ENCODE measurements at regions not wholly inside any gene's neighbourhood (a gene's known extent, or its start where the extent isn't known, plus 50 kb on each side); places are given as distances from the start of the nearest gene placed in this dataset.

DNA sequence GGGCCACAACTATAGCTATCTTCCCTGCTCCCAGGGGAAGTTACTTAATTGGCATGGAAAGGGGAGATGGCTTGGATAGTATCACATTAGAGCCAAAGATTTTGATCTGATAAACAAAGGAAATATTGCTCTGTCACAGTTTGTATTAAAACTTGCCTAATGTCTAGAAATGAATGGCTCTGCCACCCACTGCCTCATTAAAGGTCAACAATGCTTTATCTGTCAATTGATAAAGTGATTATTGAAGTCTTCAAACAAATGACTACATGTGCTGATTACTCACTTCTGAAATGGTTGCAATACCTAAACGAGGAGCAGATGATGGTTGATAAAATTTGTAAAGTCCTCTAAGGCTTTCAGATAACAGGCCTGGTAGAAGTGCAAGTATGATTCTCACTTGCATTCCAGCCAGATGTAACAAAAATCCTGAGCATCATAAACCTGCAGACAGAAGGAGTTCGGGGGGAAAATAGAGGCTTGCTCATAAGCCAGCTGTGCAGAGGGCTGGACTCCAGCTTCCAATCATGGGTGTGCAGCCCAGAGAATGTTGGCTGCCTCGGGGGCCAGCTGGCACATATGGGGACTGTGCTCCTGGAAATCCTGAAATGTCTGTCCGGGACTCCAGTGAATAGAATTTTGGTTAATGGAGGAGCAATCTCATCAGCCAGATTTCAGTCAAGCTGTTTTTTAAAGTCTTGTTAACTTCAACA, 200.5 kb upstream of the SLC27A6 start:
- intact Hi-C loops (cut with micrococcal nuclease) = no loop called here
- H3K9me1 ChIP-seq (replicated peaks; ENCODE audit: control insufficient read depth, extremely low read depth, insufficient read depth, low read length) = no peaks in the 10 kb centered on the region

More for the DNA sequence above, 200.5 kb upstream of the SLC27A6 start:
- no peaks in the 10 kb centered on the region for H3K36me3 ChIP-seq (ENCODE audit: control insufficient read depth in 2 of 2, extremely low read depth in 1 of 2, insufficient read depth in 2 of 2, low read length in 2 of 2)
- dilution Hi-C loops (cut with MboI; ENCODE audit: extremely low pct_ligation_motif_present, low sequenced_read_pairs) = no loop called here
- H3K79me2 ChIP-seq (ENCODE audit: control insufficient read depth, insufficient read depth, low read length) = no peaks in the 10 kb centered on the region
- H4K20me1 ChIP-seq (replicated peaks; ENCODE audit: control insufficient read depth, extremely low read depth, insufficient read depth, low read length) = no peaks in the 10 kb centered on the region
- H3K9me3 ChIP-seq (replicated peaks; ENCODE audit: control insufficient read depth, insufficient read depth, low read length) = no peaks in the 10 kb centered on the region
- H3K4me1 ChIP-seq (ENCODE audit: control insufficient read depth, extremely low read depth, insufficient read depth, low read length) = no peaks in the 10 kb centered on the region
- no TSS peak for BruUV-seq (replicated peaks)
- no peak overlapping the region for H3K9ac ChIP-seq (replicated peaks; ENCODE audit: extremely low read depth, insufficient read depth, low read length)
- no peak overlapping the region for H3K27ac ChIP-seq (ENCODE audit: insufficient read depth, low read depth, low read length)
- no peak overlapping the region for H3K4me3 ChIP-seq (replicated peaks in 1 of 3; ENCODE audit: insufficient read depth in 1 of 3, low read depth in 1 of 3, low read length in 3 of 3)
- CTCF ChIA-PET = no interaction called here
- FAIRE-seq (no peak), DNase-seq (ENCODE audit: low read depth, low spot score) (no peak)
- H2AFZ ChIP-seq (ENCODE audit: low read depth, low read length) = no peak overlapping the region
- POLR2A ChIA-PET = no interaction called here
- TF ChIP-seq CTCF (IDR thresholded peaks at IDR 0.05; ENCODE audit: extremely low read depth in 1 of 2, insufficient read depth in 1 of 2, low read depth in 1 of 2, low read length in 2 of 2) (no peak), EZH2 (IDR thresholded peaks at IDR 0.05; ENCODE audit: borderline replicate concordance, low read depth, low read length, severe bottlenecking) (no peak), JUN (IDR thresholded peaks at IDR 0.05; ENCODE audit: borderline replicate concordance, insufficient read depth, insufficient read length, low read depth) (no peak), MYC (IDR thresholded peaks at IDR 0.05; ENCODE audit: low read depth, low read length) (no peak)
- H3K4me2 ChIP-seq (ENCODE audit: insufficient read depth, low read length) = no peak overlapping the region
- no peaks in the 10 kb centered on the region for H3K27me3 ChIP-seq (ENCODE audit: control insufficient read depth in 2 of 2, insufficient read depth in 2 of 2, low read length in 2 of 2)

All from endothelial cell of umbilical vein (primary cell).